DMS153 treated with DMSO at 0.1 percent for 48 hours (cell line): ENCODE measurements at regions not wholly inside any gene's neighbourhood (a gene's known extent, or its start where the extent isn't known, plus 50 kb on each side); places are given as distances from the start of the nearest gene placed in this dataset.
A peak's percentile ranks its signal among the peaks of the same experiment; 100 is the strongest.

Experiments
- DNase-seq: peaks from one replicate; lab custom pipeline; 2025; ENCODE audit not compliant: unreplicated experiment; lab: John Stamatoyannopoulos, UW

GRCh38 chr5:125357660-125358059 lies 611.2 kb upstream of the ZNF608 start:
- DNase-seq = no peak

- DNase-seq = no peak
Observed at GRCh38 chr5:125365747-125366146, 619.3 kb upstream of the ZNF608 start.

GRCh38 chr5:125367702-125368101 lies 621.3 kb upstream of the ZNF608 start:
- DNase-seq = no peak

GRCh38 chr5:125370461-125371205 lies 624.2 kb upstream of the ZNF608 start:
- no peak for DNase-seq

GRCh38 chr5:125372694-125373631 lies 626.5 kb upstream of the ZNF608 start:
- peak; percentile 24 for DNase-seq

GRCh38 chr5:125375143-125375542 lies 628.7 kb upstream of the ZNF608 start:
- DNase-seq = no peak

- no peak for DNase-seq
Observed at GRCh38 chr5:125376059-125376641, 629.7 kb upstream of the ZNF608 start.

GRCh38 chr5:125377141-125377540 lies 630.7 kb upstream of the ZNF608 start:
- no peak for DNase-seq

- DNase-seq = no peak
Observed at GRCh38 chr5:125381290-125381689, 634.9 kb upstream of the ZNF608 start.

DNA sequence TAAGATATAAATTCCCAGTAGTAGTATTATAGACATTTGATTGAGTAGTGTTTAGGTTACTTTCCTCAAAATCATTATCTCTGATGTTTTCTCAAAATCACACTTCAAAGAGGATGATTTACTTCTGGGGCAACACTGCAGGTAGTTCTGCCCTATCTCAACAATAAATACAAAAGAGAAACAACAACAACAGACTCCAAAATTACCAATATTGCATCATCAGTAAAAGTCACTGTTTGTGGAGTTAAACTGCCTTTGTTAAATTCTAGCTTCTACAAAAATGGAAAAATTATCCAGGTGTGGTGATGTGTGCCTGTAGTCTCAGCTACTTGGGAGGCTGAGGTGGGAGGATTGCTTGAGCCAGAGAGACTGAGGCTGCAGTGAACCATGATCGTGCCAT lies 637.6 kb upstream of the ZNF608 start:
- no peak for DNase-seq

GRCh38 chr5:125390326-125390725 lies 643.9 kb upstream of the ZNF608 start:
- no peak for DNase-seq

DNA sequence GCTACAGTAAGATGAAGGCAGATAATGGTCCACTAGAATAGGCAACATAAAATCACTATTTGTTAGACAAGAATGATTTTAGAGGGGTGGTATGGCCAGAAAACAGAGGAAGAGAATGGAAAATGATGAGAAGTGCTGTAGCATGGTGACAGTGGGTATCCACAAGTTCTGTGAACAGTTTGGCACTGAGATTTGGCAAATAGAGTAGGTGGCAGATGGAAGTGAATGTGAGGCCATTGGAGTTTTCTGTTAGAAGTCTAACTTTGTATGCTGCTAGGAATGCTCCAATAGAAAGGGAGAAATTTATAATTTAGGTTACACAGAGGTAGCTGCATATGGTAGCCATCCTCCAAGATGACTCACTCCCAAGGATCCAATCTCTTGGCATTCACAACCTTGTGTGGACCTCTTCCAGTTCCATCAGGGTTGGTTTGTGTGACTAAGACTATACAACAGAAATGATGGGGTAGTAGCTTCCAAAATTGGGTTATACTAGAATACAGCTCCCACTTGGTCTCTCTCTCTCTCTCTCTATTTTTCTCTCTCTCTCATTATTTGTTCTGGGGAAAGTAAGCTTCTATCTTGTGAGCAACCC lies 646.9 kb upstream of the ZNF608 start:
- DNase-seq = no peak

DNA sequence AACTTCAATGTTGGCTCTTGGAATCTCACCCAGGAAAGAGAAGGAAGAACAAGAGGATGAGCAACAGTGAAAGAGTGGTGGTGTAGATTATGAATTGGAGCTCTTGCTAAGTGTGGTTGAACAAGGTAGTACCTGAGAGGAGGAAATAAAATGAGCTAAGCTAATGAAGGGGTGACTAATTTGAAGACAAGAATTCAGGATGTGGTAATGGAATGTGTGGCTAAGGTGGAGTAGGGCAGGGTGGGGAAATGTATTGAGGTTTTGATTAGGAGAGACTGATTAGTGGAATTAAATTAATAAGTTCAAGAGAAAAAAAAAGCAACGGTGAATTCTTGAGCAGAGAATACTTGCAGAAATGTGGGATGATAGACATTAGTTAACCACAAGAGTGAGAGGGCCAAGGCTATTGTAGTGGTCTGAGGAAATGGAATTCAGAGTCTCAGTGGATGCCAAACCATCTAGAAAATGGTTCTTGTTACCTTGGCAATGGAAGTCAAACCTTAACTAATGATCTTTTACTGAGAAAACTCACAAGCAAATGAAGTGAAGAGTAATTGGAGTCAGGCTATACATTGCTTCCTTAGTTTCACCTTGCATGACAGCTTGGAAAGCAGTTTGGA lies 648.3 kb upstream of the ZNF608 start:
- DNase-seq = no peak

- no peak for DNase-seq
Observed at GRCh38 chr5:125396462-125396861, 650.0 kb upstream of the ZNF608 start.

DNA sequence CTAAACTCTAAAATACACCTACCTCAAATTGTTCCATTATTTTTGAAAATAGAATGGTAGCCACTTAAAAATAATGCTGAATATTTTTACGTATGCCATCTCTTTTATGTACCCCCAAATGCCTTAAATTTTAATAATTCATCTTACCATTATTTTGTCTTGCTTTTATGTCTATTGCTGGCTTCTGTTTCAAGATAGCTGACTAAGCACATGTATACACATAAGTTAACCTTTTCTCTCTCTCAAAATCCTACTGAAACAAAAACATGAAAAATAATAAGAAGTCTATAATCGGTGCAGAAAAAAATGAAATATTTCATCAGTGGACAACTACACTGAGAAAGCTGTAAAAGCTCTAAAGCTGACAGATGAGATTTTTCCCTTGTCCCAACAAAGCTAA lies 652.0 kb upstream of the ZNF608 start:
- DNase-seq = no peak

GRCh38 chr5:125399885-125400284 lies 653.4 kb upstream of the ZNF608 start:
- DNase-seq = no peak

GRCh38 chr5:125401724-125402622 lies 655.5 kb upstream of the ZNF608 start:
- DNase-seq = no peak

DNA sequence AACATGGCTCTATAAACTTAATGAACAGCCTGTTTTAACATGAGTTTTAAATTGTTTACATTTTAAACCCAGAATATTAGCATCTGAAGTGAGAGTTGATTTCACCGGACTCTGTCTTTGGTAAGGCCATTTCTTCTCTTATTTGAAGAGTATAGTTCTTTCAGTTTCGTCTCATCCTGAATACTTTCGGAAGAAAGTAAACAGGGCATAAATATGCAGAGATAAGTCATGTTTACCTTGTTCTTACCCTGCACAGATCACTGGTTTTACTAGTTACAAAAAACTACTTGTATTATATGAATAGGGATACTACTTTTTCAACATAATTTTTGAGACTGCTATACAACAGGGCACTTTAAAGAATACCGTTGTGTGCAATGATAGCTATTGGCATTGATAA lies 656.3 kb upstream of the ZNF608 start:
- DNase-seq = no peak

DNA sequence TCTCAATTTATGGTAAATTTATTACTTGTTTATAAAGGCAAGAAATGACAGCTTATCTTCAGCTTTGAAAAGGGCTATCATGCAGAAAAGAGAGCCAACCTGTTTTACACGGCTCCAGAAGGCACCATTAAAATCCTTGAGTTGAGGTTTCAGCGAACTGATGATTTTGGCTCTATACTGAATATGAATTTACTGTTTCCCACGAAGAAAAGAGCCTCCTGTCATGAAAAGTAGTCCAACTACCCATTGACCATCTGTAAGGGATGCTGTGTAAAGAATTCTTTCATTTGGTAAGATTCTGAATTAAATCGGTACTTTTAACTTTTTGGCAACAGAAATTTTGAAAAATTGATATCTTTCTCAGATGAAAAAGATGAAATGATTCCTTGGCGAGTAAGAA lies 657.6 kb upstream of the ZNF608 start:
- DNase-seq = no peak
